ENCODE measurements at regions not wholly inside any gene's neighbourhood (a gene's known extent, or its start where the extent isn't known, plus 50 kb on each side); places are given as distances from the start of the nearest gene placed in this dataset.

DNA sequence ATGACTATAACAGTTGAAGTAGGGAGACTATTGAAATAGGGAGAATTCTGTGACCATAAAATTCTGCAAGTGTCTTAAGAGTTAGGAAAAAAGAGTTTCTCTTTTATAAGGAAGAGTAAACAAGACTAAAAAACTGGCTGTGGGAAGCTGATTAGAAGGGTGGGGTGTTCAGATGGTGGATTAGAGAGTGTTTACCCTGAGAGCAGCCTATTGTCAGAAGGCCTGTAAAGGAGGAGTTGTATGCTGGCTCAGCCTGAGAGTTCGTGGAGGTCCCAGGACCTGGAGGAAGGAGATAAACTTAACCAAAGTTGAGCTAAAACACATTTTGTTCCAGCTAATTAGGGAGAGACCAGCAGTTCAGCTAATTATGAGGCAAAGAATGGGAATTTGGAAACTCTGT lies 629.7 kb downstream of the PCDH7 start:
- no peak for DNase-seq (ENCODE audit: low read depth)

DNA sequence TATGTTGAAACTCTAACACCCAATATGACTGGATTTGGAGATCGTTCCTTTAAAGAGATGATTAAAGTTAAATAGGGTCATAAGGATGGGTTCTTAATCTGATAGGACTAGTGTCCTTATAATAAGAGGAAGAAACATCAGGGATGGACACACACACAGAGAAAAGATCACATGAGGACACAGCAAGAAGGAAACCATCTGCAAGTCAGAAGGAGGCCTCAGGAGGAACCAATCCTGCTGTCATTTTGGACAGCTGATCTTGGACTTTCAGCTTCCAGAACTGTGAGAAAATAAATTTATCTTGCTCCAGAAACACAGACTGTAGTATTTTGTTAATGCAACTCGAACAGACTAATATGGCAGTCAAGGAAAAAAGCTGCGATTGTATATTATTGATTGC lies 631.5 kb downstream of the PCDH7 start:
- no peak for DNase-seq (ENCODE audit: low read depth)

DNA sequence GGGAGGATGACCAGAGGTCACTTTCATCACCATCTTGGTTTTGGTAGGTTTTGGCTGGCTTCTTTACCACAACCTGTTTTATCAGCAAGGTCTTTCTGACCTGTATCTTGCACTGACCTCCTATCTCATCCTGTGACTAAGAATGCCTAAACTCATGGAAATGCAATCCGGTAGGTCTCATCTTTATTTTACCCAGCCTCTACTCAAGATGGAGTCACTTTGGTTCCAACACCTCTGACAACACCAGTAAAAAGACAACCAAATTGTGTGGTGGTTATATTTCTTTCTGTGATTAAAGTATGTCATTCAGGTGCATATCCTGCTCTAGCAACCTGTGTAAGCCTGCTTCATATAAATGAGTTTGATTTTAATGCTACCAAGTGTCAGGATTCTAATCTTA lies 636.7 kb downstream of the PCDH7 start:
- no peak for DNase-seq (ENCODE audit: low read depth)

DNA sequence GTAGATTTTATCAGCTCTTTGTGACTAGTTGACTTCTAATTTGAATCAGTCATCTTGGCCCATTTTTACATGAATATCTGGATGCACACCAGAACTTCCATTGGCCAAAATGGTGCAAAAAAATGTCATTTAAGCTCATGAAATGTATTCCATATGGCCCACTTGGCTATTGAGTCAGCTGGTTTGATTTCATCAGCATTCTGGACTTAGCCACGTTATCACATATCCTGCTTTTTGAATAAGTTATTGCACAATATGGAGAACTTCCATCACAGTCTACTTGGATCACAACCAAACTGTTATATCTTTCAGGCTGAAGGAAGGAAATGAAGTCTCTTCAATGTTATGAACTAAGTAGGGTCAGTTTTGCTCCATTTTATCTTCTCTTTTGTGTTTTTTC lies 640.6 kb downstream of the PCDH7 start:
- no peak for DNase-seq (ENCODE audit: low read depth)

DNA sequence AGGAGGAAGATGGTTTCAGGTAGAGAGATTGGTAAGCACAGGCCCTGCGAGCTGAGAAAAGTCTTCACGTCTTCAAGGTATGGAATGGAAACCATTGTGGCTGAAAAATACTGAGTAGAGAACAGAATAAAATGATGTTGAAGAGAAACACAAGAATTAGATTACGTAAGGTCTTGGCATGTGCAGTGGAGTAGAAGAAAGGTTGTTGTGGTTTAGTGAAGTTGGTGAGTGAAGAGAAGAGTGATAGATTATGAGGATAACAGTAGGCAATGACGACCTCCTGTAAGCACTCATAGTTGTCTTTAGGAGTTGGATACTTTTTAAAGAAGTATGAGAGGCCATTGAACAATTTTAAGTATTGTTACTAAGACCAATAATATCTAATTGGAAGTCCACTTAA lies 642.6 kb downstream of the PCDH7 start:
- DNase-seq (ENCODE audit: low read depth), result no peak

DNA sequence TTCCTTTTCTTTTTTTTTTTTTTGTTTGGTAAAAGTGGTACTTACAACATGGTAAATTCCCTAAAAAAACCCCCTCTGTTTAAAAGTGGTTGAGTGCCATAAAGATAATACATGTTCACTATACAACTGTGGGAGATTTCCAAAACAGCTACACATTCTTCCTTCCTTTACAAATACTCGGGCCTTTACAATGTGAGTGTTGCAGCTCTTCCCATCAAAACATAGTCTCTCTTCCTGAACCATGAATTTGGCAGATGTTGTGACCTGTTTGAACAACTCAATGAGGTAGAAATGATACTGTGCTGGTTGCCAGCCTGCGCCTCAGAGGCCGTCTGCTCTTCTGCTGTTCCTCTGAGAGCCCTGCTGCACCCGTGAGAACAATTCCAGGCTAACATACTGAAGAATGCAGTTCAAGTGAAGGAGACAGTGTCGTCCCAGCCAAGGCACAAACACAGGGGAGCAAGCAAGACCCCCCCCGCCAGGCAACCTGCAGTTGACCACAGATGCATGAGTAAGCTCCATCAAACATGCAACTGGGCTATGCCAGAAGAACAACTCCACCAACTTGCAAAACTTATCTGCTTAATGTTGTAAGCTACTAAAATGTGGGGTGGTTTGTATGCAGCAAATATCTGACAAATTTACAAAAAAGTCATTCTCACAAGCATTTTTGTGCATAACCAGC lies 645.0 kb downstream of the PCDH7 start:
- no peak for DNase-seq (ENCODE audit: low read depth)

DNA sequence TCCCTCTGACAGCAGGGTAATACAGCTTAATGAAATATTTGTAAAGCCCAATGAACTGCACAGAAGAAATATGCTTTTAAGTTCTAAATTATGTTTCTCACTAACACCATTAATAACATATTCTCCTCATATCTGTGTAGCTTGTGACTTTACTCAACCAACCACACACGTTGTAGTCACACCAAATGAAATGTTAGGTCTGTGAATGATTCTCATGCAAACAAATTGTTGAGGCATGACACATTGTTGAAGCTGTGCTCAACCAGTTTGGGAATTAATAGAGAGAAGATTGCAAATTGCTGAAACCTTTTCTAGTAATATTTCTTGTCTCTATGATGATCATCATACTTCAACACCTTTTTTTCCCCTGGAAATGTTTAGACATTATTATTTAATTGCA lies 645.9 kb downstream of the PCDH7 start:
- DNase-seq (ENCODE audit: low read depth), result no peak

DNA sequence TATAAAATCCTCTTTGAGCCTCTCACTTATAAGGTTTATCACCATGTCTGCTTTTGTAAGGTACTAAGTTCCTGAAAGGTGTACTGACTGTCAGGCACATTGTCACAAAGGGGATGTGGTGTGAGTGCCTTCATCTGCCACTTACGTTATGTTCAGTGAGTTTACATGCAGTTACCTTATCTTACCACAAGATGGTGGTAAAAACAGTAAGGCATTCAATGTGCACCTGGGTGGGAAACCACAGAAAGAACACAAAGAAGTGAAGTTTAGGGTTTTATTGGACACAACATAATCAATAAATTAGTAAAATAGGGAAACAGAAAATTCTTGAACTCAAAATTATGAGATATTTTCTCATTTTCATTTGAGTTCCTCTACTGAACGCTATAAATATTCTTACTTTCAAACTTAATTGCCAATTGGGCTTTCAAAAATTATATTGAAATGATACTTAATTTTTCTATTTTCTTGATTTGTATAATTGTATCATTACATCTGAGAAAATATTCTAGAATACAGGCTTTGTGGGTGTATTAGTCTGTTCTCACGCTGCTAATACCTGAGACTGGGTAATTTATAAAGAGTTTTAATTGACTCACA lies 650.8 kb downstream of the PCDH7 start:
- peak; percentile 59 for DNase-seq (ENCODE audit: low read depth)

DNA sequence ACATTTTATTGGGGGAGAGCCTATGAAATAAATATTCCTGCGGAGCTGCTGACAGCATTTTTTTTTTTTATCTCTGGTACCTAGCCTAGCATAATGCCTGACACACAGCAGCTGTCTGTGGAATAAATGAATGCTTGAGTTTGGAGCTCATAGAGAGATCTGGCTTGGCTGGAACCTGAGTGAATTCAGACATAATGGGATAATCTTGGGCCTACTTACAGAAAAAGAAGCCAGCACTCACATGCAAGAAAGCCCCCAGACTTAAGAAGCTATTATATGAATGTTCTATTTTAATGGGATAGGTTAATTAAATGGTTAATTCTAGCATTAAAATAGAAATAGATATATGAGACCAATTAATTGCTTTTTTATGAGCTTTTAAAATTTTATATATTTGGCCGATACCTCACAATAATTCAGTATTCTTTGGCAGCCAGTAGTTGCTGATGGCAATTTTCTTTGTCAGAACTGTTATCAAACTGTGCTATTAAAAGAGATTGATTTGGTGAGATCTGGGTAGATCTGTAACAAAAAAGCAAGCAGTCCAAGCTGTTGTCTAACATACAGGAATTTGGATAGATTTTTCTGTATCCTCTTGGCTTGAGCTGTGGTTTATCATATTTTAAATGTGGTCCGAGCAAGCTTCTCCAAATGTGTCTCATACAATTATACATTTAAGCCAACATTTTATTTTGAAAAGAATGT lies 654.2 kb downstream of the PCDH7 start:
- no peak for DNase-seq (ENCODE audit: low read depth)

DNA sequence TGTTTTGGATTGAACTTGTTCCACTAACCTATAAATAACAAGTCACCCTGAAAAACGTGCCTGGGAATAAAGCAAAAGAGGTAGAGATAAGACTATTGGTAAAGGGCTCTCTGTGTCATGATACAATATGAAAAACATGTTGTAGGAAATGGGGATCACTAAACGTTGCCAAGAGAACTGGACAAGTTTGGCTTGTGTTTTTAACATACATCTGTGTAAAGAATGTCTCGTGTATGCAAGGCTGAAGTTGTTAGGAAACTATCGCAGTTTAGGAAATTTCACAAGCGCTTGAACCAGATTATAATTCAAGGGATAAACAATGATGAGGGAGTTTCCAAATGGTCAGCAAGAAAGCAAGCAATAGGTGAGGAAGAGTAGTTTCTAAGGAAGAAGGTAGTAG lies 655.8 kb downstream of the PCDH7 start:
- DNase-seq (ENCODE audit: low read depth), result no peak

DNA sequence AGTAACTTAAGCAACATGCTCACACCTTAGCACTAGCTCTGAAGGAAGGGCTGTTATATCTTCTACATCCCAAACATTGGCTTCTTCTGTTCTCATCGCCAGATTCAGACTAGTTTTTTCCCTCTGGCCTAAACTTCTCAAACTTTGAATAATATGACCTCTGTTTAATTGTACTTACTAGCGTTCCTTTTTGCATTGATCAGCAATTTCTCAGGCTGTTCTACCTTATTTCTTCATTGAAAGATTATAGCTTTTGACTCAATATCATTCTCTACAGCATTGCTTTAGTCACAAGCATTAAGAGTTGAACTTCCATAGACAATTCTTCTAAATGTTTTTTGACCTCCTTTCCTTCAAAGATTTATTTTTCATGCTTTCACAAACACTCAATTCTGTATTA lies 659.2 kb downstream of the PCDH7 start:
- DNase-seq (ENCODE audit: low read depth), result no peak

DNA sequence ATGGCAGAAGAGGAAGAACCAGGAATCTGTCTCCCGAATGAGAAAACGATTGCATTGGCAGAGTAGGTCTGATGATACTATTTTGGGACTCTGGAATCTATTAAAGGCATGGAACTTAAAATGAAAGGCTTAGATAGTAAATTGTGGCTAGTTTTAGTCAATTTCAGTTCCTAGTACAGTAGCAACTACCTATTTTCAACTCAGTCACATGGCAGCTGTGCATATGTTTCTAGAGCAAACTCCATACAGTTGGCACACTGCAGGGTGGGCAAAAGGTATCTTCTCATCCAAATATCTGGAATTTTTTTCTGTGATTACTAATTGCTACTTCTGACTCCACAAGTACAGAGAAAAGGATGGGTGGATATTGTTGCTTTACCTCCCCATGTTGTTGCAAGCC lies 663.6 kb downstream of the PCDH7 start:
- no peak for DNase-seq (ENCODE audit: low read depth)

DNA sequence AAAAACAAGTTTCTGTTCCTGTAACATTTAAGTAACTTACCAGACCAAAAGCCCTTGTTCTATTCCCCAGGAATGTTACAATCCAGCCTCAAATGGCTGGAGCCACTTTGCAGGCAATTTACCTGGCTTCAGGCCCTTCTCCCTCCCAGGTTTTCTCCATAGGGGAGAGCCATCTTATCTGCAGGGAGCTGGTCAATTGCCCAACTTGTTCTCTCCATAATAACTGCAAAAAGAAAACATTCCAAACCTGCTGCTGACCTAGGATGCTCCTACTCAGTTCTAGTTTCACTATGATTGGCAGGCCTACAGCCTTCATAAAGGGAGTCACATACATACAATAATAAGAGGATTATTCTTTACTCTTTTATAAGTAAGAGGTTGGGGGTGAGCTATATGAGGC lies 670.7 kb downstream of the PCDH7 start:
- DNase-seq (ENCODE audit: low read depth), result no peak

DNA sequence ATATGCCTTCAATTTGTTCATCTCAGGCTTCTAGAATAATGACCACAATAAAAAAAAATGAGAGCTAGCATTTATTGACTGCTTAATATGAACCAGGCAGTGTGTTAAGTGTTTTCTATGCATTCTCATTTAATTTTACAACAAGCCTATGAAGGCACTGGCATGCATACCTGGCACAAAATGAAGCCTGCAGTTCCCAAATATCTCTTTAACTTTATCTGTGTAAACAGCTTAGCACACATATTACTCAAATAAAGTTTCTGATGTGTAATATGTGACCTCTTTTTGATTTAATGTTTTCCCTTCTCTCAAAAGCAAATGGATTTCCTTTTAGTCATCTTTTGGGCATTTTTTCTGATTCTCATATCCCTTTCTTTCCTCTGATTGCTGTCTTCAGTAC lies 671.8 kb downstream of the PCDH7 start:
- no peak for DNase-seq (ENCODE audit: low read depth)

DNA sequence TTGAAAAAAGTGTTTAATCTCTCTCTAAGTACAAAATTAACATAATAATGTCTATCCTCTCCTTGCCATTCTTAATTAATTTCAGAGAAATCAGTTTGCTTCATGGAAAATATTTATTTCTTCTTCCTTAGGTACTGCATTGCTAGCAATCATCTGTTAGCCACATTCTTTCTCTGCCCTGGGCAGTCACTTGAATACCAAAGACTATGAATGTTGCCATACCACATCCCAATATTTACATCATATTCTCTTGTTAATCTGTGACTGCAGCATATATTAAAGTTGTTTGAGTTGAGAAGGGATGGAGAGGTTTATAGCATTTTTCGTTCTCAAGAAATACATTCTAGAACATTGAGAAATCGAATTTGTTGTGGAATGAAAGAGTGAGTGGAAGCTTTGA lies 672.8 kb downstream of the PCDH7 start:
- no peak for DNase-seq (ENCODE audit: low read depth)

DNA sequence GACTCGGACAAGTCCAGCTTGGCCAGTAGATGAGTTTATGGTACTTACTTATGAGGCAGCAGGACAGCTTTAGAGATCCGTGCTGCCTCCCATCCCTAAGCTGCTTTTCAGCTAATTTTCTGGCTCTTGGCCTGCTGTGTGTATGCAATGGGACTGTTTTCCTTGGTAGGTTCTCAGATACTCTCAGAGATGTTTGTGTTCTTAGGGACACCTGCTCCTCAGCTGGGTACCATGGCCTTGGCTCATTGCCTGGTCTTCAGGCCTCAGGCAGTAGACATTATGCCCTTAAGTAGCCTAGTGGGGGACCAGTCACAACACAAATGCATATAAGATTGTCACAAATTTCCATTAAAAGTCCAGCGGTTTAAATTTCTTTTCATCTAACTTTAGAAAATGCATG lies 688.0 kb downstream of the PCDH7 start:
- peak; percentile 2 for DNase-seq (ENCODE audit: low read depth)

DNA sequence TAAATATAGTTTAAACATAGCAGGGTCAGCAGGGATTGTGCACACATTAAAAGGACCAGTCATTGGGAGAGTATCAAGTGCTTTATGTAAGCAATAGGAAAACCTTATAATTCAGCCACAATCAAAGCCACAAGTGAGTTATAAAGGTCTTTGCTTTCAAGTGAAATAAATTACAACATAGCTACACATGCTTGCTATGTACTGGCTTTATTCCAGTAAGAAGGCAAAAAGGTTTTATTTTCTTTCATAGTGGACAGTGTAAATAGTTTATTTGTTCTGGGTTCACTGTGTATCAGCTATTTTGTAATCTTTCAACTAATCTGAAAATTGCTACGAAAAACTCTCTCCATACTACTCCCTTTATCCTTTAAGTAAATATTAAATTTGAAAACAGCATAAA lies 691.4 kb downstream of the PCDH7 start:
- no peak for DNase-seq (ENCODE audit: low read depth)

DNA sequence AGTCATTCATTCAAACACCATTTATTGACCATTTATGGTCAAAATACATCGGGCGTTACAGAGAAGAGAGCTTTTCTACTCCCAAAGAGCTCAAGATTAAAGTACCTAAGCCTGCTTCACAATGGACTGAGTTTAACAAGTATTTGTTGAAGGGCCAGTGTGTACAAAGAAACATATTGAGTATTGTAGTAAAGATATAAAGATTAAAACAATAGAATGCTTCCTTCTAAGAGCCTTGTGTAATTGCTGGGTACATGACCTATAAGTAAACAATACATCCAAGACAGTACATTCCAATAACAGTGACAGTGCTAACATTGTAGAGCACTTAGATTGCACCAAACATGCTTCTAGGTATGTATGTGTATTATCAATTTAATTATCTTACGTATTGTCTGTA lies 695.5 kb downstream of the PCDH7 start:
- no peak for DNase-seq (ENCODE audit: low read depth)

DNA sequence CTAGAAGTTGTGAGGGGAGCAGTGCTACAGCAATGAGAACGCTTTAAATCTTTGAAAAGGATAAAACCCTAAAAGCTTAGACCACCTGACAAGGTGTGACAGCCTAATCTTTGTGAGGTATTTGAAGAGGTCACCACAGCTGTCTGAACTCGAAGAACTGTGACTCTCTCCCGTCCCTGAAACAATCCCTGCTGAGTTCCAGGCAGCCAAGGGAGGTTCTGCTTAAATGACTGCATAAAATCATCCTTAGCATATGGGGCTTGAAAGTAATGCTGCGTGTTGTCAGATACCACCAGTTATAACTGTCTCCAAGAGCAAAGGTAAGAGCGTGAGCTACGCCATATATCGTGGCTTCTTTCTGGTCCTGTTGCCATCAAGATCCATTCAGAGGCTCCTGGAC lies 696.3 kb downstream of the PCDH7 start:
- DNase-seq (ENCODE audit: low read depth), result no peak

DNA sequence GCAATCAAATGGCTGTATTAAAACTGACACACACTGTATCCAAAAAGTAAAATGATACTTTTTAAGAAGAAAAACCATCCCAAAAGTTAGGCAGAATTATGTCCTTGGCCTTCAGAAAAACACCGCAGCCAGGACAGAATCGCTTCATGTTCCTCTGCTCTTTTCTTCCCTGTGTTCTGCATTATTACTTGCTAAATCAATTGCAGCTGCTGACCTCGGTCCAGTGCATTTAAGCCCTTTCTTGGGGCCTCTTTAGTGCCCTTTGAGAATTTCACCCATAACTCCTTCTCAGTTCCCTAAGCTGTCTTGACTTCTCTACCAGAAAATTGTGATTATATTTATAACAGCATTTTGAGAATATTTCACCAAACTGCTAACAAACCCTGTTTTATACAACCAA lies 696.9 kb downstream of the PCDH7 start:
- DNase-seq (ENCODE audit: low read depth), result no peak

DNA sequence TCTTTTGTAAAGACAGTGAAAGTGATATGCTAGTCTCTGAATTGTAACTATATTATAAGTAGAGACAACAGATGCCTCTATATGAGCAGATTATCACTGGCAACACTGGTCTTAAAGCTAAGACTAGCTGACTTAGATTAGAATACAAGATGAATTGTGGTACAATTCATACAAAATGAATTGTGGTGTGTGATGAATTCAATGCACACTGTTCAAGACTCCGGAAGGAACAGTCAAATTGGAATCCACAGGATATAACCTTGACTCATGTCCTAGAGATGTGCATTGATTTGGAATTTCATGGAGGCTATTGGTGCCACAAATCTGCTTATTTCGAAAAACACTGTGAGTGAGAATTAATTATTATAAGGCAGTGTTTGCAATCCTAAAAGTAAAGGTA lies 701.8 kb downstream of the PCDH7 start:
- DNase-seq (ENCODE audit: low read depth), result no peak

DNA sequence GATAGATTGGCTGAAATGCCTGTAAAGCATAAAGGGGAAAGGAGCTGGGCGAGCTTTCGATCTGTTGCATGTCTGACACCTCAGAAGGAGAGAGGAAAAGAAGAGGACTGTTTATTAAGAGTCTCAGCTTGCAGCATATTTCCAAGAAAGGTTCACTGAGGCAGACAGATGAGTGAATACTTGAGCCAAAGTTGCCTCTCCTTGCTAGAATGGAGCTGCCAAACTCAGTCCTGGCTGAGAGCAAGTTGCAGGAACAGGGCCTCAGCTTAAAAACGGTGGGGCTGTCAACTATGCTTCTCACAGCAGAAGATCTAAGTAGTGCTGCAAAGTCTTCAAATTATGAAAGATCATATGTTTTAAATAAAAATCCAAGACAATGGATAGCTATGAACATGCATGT lies 707.5 kb downstream of the PCDH7 start:
- no peak for DNase-seq (ENCODE audit: low read depth)

DNA sequence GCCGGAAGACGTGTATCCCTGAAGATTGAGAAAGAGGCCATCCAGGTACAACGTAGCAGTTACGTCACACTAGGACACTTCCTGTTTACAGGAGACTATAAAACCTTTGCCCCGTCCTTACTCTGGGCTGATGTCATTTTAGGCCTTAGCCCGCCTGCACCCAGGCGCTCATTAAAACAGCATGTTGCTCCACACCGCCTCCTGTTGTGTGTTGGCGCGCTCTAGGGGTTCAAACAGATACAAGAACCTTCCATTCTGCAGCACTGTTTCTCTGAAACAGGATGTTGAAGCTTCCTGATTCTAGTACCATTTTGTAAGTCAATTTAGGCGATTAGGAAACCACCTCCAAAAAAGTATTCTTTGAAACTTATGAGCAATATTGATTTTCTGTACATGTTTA lies 722.1 kb downstream of the PCDH7 start:
- no peak for DNase-seq (ENCODE audit: low read depth)
